HUES6 (cell line): ENCODE measurements at regions not wholly inside any gene's neighbourhood (a gene's known extent, or its start where the extent isn't known, plus 50 kb on each side); places are given as distances from the start of the nearest gene placed in this dataset.

Source experiments
- H3K27ac ChIP-seq: 2 replicates; pipeline ENCODE4 v1.7.0; 2013; ENCODE audit warnings: low read depth, mild to moderate bottlenecking, low read length, inconsistent platforms
- H3K27me3 ChIP-seq: 2 replicates; pipeline ENCODE4 v1.6.1; 2013; ENCODE audit warnings: low read length; ENCODE audit not compliant: control insufficient read depth, insufficient read depth
- H3K36me3 ChIP-seq: 2 replicates; pipeline ENCODE4 v1.6.1; 2013; ENCODE audit warnings: low read length; ENCODE audit not compliant: control insufficient read depth, insufficient read depth
- H3K4me1 ChIP-seq: 2 replicates; pipeline ENCODE4 v1.6.1; 2013; ENCODE audit warnings: low read length; ENCODE audit not compliant: control insufficient read depth, insufficient read depth
- H3K4me3 ChIP-seq: 2 replicates; pipeline ENCODE4 v1.5.1; 2013; ENCODE audit warnings: low read depth, low read length
- H3K9ac ChIP-seq: one replicate; pipeline ENCODE4 v1.6.1; 2013; ENCODE audit warnings: mild to moderate bottlenecking, low read length
- H3K9me3 ChIP-seq: 2 replicates; pipeline ENCODE4 v1.6.1; 2013; ENCODE audit warnings: low read depth, low read length; ENCODE audit not compliant: control insufficient read depth, insufficient read depth

DNA sequence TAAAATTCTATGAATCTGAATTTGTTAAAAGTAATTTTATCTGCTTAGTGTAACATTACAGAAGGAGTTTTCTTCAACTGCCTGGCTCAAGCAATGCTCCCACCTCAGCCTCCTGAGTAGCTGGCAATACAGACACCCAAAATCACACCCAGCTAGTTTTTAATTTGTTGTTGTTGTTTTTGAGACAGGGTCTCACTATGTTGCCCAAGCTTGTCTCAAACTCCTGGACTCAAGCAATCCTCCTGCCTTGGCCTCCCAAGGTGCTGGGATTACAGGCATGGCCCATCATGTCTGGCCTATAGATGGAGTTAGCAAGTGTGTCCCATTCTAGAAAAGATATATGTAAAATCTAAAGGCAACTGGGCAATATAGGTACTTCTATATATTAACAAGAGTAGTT lies 1580.4 kb upstream of the PRR20A start:
- Histone ChIP-seq H3K9me3 (no peaks in the 10 kb centered on the region), H3K27me3 (no peaks in the 10 kb centered on the region), H3K36me3 (no peaks in the 10 kb centered on the region; the same call in 1 of the 2 replicates)

DNA sequence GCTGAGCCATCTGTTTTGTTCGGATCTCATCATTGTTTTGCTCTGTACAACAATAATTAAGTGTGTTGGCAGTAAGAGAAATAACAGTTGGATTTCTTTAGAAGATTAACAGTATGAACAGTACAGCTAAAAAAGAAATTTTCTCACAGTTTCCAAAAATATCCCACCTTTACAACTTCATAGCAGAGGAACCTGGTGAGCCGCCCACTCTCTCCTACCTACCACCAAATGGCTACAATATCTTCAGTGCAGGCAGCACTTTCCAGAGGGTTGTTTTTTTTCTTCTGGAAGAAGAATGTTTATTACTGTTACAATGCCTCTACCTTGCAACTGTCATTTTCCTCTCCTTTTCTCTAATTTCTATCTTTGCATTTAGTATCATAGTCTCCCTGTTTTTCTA lies 1577.5 kb upstream of the PRR20A start:
- Histone ChIP-seq H3K9me3 (no peaks in the 10 kb centered on the region), H3K9ac (no peak overlapping the region), H3K27me3 (no peaks in the 10 kb centered on the region), H3K36me3 (no peaks in the 10 kb centered on the region), H3K4me1 (peaks cover 22% of the 10 kb centered on the region), H3K27ac (no peak overlapping the region), H3K4me3 (no peak overlapping the region)

More for the DNA sequence above, 1580.4 kb upstream of the PRR20A start:
- Histone ChIP-seq H3K4me1 (peaks cover 11% of the 10 kb centered on the region; the same call in 1 of the 2 replicates), H3K9ac (no peak overlapping the region), H3K27ac (no peak overlapping the region), H3K4me3 (no peak overlapping the region)

DNA sequence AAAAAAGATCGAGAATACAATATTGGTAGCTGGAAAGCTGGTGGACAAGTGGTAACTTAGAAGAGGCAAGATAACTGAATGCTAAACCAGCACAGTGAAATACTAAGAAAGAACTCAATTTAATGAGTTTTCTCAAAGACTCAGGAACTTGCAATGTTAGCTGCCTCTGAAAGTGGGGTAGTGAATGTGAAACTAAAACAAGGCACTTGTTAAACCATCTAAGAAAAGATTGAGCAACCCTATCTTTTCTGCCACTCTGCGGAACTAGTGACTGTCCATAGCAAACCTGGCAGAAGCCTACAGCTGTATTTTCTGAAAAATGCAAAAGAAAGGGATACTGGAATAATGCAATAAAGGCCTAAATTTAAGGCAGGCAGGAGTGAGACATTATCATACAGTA lies 1574.4 kb upstream of the PRR20A start:
- Histone ChIP-seq H3K36me3 (no peaks in the 10 kb centered on the region), H3K4me1 (peaks cover 24% of the 10 kb centered on the region), H3K27ac (no peak overlapping the region), H3K27me3 (no peaks in the 10 kb centered on the region), H3K9ac (no peak overlapping the region), H3K9me3 (no peaks in the 10 kb centered on the region), H3K4me3 (no peak overlapping the region)

DNA sequence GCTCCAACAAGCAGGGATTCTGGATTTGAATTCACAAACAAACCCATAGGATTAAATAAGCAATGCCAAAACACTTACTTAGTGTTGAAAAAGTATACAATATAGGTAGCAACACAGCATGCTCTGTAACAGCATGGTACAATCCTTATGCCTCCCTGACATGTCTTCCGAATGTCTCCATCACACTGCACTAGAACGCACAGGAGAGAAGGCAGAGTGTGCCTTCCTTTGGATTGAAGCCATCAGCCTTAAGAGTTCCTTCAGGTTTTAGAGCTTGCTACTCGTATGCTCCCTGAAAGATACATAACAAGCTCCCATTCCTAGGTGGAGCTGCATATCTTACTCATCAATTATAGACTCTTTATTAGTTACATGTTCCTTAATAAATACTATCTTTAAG lies 1573.9 kb upstream of the PRR20A start:
- H3K9me3 ChIP-seq: no peaks in the 10 kb centered on the region

DNA sequence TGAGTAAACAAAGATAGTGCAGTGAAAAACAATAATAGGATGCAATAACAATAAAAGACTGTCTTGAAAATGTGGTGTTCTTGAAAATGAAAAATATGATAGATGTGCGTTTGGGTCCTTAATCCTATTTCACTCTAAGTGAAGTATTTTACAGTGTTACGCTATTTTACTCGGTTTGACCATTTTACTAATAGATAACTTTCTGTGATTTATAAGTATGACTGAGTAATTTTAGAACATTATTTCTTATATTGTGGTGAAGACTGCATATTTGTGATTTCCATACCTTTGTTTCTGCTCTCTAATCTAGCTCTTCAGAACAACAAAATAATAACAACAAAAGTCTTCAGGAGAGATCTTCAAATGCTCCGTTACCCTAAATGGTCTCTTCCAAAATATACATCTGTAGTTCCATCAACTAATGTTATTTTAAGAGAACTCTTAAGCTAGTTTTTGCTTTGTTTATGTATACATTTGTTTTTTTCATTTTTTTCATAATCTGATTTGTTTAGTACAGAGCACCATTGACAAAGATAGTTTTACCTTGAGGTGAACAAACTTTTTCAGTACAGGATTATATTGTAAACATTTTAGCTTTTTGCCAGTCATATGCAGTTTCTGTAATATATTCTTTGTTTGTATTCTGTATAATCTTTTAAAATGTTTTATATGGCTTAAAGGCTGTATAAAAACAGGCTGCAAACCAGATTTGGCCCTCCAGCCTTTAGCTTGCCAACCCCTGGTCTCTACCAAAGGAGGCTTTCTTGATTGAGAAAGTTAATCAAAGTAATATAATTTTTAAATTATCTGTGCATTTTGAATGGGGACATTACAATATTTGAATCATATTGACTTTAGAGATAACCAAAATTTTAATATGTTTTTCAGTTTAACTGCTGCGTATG lies 1572.7 kb upstream of the PRR20A start:
- Histone ChIP-seq H3K27me3 (no peaks in the 10 kb centered on the region), H3K36me3 (no peaks in the 10 kb centered on the region), H3K4me3 (no peak overlapping the region), H3K9me3 (no peaks in the 10 kb centered on the region), H3K27ac (no peak overlapping the region), H3K4me1 (peaks cover 31% of the 10 kb centered on the region), H3K9ac (no peak overlapping the region)

More for the DNA sequence above, 1573.9 kb upstream of the PRR20A start:
- H3K4me3 ChIP-seq: no peak overlapping the region
- no peak overlapping the region for H3K27ac ChIP-seq
- peaks cover 28% of the 10 kb centered on the region for H3K4me1 ChIP-seq
- no peaks in the 10 kb centered on the region for H3K27me3 ChIP-seq
- H3K36me3 ChIP-seq: no peaks in the 10 kb centered on the region
- no peak overlapping the region for H3K9ac ChIP-seq

DNA sequence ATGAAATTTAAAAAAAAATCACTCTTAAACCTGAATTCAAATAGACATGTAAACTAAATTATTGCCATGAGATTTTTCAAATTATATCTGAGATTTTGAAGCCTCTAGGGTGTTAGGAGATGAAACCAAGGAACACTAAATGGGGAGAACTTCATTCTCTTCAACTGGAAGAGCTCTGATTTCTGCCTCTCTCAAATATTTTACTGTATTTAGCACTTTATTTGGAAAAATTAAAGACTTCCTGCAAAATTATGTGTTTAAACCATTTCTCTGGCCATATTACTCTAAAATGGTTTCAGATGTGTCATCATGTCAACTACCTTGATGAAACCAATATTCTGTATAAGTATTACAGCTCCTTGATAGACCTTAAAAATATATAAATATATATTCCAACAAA lies 1571.6 kb upstream of the PRR20A start:
- H3K4me1 ChIP-seq: peaks cover 31% of the 10 kb centered on the region
- H3K27ac ChIP-seq: no peak overlapping the region
- no peaks in the 10 kb centered on the region for H3K27me3 ChIP-seq

DNA sequence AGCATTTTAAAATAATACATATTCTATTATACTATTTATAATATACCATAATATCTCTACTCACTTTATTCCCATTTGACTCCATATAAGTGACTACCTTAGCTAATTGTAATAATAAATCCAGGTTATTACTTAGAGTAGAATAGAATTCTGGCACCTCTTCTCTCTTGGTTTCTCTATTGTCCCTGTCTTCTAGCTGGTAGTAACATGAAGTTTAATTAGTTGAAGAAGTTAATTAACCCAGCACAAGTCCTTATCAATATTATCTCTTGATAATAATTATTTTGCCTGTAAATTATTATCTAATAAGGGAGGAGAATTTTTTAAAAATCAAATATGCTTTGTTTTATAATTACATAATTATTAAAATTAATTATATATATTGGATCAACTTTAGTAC lies 1571.2 kb upstream of the PRR20A start:
- Histone ChIP-seq H3K27me3 (no peaks in the 10 kb centered on the region), H3K4me3 (no peak overlapping the region), H3K9me3 (no peaks in the 10 kb centered on the region), H3K9ac (no peak overlapping the region), H3K27ac (no peak overlapping the region), H3K4me1 (peaks cover 31% of the 10 kb centered on the region), H3K36me3 (peaks cover 11% of the 10 kb centered on the region)

More for the DNA sequence above, 1571.6 kb upstream of the PRR20A start:
- Histone ChIP-seq H3K4me3 (no peak overlapping the region), H3K9ac (no peak overlapping the region), H3K36me3 (peaks cover 7% of the 10 kb centered on the region), H3K9me3 (no peaks in the 10 kb centered on the region)

DNA sequence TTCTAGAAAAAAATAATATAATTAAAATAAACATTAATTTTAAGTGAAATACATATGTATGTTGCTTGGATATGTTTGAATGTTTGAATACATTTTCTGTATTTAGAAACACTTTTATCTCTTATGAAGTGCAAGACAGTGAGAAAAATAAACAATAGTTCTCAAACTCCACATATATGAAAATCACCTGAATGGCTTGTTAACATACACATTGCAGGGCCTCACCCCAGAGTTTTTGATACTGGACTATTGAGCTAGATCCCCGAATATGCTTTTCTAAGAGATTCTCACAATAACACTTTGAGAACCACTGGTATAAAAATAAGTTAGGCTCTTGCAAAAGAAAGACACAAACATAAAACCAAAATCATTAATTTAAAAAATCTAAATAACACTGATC lies 1570.3 kb upstream of the PRR20A start:
- Histone ChIP-seq H3K27ac (no peak overlapping the region), H3K36me3 (peaks cover 20% of the 10 kb centered on the region), H3K27me3 (no peaks in the 10 kb centered on the region), H3K4me1 (peaks cover 27% of the 10 kb centered on the region), H3K4me3 (no peak overlapping the region), H3K9ac (no peak overlapping the region), H3K9me3 (no peaks in the 10 kb centered on the region)

DNA sequence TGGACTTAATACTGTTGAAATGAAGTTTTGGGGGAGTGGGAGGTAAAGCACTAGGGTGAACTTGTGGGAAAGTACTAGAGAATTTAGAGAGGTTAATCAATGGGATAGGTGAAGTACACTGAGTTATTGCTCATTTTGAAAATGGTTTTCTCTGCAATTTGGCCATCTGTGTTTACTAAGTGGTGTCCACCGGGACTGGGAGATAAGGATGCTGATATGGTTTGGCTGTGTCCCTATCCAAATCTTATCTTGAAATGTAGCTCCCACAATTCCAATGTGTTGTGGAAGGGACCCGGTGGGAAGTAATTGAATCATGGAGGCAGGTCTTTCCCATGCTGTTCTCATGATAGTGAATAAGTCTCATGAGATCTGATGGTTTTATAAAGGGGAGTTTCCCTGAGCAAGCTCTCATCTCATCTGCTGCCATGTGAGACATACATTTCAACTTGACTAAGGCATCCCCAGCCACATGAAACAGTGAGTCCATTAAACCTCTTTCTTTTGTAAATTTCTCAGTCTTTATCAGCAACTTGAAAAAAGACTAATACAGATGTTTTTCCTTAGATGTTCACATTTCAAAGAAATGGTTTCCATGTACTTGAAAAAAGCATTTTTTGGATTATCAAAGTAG lies 1569.4 kb upstream of the PRR20A start:
- Histone ChIP-seq H3K27ac (no peak overlapping the region), H3K9ac (no peak overlapping the region), H3K27me3 (no peaks in the 10 kb centered on the region), H3K4me1 (peaks cover 29% of the 10 kb centered on the region), H3K4me3 (no peak overlapping the region), H3K36me3 (peaks cover 29% of the 10 kb centered on the region), H3K9me3 (no peaks in the 10 kb centered on the region)

DNA sequence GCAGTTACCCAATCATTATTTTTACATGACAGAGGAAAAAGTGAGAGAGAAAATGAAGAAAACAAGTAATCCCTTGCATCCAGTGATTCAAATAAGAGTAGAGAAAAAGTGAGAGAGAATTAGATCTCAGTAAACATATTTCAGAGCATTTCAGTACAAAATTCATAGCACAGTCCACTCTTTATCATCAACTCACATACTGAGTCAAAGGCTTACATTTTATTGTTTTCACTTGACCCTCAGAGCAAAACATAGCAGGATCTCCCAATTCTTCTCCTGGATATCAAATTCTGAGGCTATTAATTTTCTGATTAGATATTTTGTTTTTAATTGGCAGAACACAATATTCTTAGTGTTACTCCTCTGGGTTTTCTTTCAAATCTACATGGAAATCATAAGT lies 1568.3 kb upstream of the PRR20A start:
- no peak overlapping the region for H3K9ac ChIP-seq
- H3K27ac ChIP-seq: no peak overlapping the region
- peaks cover 40% of the 10 kb centered on the region for H3K36me3 ChIP-seq
- H3K27me3 ChIP-seq: no peaks in the 10 kb centered on the region
- peaks cover 30% of the 10 kb centered on the region for H3K4me1 ChIP-seq
- H3K4me3 ChIP-seq: no peak overlapping the region
- no peaks in the 10 kb centered on the region for H3K9me3 ChIP-seq

DNA sequence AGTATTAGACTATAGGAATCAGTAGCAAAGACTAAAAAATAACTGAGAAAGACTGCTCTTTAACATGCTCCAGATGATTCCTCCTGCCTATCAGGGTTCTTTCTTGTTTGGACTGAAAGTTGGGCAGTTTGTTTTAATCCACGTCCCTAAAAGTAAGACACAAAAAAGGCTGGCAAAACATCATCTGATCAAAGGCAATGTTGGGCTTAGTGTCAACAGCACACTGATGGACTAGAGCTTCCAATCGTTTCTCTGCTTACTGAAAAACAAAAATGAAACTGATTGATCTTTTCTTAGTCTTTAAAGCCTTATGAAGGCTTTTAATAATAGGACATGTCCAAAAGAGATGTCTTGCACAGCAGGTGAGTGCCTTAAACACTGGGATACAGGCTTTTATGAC lies 1567.9 kb upstream of the PRR20A start:
- no peak overlapping the region for H3K9ac ChIP-seq
- H3K27ac ChIP-seq: no peak overlapping the region
- no peaks in the 10 kb centered on the region for H3K9me3 ChIP-seq
- peaks cover 44% of the 10 kb centered on the region for H3K36me3 ChIP-seq
- peaks cover 34% of the 10 kb centered on the region for H3K4me1 ChIP-seq
- no peaks in the 10 kb centered on the region for H3K27me3 ChIP-seq
- no peak overlapping the region for H3K4me3 ChIP-seq
